ENCODE measurements at regions not wholly inside any gene's neighbourhood (a gene's known extent, or its start where the extent isn't known, plus 50 kb on each side); places are given as distances from the start of the nearest gene placed in this dataset.

DNA sequence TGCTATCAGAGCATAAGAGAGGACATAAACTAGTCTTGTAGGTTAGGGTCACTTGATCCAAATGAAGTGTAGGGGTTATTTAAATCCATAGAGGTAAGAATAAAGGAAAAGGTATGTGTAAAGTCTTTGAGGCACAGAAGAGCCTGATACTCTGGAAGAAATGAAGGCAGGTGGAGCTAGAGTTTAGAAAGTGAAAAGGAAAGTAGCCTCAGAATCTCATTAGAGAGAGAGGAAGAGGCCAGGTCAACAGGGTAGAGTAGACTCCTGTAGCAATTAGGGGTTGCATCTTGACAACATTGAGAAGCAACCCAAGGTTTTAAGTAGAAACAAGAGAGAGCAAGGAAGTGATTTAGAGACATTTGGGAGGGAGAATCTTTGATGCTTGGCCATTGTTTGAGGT, 235.2 kb upstream of the SOX9 start:
- no peak for DNase-seq (ENCODE audit: extremely low read depth in 1 of 11, low read depth in 9 of 11, low spot score in 4 of 11)

DNA sequence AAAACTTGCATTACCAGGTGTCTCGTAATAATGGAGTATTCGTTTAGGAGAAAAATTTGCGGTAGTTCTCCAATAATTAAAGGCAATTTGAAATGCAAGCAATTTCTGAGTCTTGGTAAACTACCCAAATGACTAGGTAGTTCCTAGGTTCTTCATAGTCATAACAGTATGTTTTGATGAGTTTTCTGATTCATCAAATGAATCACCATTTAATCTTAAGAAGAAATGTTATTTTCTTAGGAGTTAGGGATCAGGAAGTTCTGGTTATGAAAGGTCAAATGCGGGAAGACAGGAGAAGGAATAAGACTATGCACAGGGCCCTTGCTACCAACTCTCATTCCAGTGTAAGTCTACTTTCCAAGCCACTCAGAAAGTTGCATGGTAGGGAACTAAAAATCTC, 221.5 kb upstream of the SOX9 start:
- no peak for DNase-seq (ENCODE audit: extremely low read depth in 1 of 11, low read depth in 9 of 11, low spot score in 4 of 11)

DNA sequence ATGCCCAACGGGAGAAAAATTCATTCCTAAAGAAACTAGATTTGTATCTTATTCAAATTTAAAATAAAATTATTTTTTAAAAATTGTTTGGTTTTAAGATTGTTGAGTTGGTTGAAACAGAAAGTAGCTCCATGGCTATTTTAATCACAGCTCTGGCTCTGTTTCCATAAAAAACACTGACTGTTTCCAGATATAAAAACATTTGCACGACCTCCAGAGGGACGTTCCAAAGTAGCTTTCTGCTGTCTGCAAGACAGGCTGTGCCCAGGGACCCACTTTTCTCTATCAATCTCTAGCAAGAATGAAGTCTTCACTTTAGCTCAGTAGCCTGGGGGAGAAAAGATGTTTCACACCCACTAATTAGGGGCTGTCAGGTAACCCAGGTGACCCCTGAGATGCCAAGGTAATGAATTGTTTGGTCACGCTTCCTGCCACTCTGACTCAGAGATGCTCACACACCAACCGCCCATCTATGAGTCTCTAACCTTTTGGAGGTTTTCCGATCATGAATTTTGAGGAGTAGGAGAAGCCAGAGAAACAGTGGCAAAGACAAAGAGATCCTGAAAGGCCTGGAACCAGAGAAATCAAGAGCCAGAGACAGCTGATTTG, 220.1 kb upstream of the SOX9 start:
- no peak for DNase-seq (ENCODE audit: extremely low read depth in 1 of 11, low read depth in 9 of 11, low spot score in 4 of 11)

DNA sequence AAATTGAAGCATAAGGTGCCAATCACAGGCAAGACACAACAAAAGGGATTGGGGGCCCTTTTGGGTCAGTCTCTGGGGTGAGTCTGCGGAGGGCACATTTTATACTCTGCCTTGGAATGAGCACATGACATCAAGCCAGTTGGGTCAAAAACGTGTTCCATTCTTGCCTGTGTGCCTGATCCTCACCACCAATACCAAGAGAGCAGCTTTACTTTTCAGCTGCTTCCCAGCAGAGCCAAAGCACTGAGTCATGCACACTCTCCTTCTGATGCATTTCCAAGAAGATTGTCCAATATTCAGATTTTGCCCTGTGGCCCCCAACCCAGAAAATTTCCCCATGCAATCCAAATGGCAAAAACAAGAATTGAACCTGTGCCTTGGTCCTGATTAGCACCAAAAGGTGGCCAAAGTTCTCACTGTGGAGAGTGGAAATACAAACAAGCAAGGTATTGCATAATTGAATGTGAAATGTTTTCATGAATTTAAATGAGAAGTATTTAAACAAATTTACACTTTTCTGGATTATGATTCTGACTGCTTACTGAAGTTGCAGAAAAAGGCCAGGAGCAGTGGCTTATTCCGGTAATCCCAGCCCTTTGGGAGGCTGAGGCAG, 217.8 kb upstream of the SOX9 start:
- no peak for DNase-seq (ENCODE audit: extremely low read depth in 1 of 11, low read depth in 9 of 11, low spot score in 4 of 11)

DNA sequence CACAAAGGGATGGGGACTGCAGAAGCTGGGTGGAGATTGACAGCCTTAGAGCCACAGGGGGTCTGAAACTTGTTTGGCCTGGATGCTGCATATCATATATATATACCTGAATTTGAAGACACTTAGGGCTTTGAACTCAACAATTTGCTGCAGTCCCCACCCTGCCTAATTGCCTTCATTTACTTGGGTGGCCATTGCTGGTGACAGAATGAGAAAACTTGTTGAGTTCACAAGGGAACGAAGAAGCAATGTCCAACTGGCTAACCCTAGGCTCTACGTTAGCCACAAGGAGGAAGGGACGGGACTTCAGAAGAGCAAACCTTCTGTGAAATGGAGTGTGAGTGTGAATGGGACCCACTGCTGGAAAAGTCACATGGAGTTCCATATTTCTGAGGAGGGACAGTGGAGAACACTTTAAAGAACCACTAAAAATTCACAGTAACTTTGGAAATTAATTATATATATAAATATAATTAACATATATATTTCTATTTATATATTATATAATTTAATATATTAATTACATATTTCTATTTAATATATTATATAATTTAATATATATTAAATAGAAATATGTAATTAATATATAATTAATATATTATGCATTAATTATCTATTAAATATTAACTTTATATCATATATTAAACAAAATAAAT, 215.3 kb upstream of the SOX9 start:
- DNase-seq (ENCODE audit: extremely low read depth in 1 of 11, low read depth in 9 of 11, low spot score in 4 of 11), result no peak

DNA sequence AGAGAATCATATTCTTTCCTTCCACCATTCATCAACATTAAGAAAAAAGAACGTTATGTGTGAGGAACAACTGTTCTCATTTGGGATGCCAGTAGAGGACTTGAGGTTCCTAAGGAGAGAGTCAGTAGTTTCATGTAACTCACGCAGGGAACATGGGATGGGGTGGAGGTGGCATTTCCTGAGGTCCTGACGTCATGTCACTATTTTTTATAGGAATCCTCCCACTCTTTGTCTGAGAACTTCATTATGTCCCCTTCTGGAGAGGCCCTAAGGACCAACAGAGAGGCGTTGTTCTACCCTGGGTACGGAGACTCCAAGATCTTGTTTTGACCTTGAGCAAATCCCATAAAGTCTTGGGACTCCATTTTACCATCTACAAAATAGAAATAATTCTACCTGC, 211.7 kb upstream of the SOX9 start:
- DNase-seq (ENCODE audit: extremely low read depth in 1 of 11, low read depth in 9 of 11, low spot score in 4 of 11), result no peak

DNA sequence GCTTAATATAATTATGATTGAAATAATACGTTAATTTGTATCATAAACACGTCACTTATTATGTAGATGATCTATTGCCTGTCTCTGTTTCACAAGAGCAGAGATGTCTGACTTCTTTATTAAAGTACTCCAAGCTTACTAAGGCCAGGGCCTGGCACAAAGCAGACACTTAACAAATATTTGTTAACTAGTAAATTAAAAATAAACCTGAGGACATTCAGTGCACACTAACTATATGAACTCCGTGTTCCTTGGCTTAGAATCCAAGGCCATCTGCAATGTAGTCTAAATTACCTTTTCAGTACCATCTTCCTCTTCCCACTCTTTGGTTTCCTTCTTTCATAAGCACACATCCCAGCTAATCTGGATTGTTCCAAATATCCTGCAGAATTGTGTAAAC, 210.8 kb upstream of the SOX9 start:
- no peak for DNase-seq (ENCODE audit: extremely low read depth in 1 of 11, low read depth in 9 of 11, low spot score in 4 of 11)

DNA sequence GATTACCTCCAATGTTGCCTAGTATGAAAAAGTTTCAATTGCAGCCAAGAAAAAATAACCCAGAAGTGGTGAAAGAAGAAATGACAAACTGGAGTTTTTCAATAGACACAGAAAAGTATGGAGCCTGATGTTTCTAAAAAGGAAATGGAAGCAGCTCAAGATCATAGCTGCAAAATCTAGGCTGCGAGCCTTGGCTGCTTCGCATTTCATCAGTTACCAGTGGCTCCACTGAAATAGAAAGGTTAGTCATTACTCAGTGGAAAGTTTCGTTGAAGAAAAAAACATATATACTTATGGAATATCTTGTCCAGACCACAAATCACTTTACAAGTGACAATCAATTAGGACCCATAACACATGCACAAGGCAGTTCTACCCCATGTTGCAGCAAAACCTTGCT, 206.8 kb upstream of the SOX9 start:
- no peak for DNase-seq (ENCODE audit: extremely low read depth in 1 of 11, low read depth in 9 of 11, low spot score in 4 of 11)

DNA sequence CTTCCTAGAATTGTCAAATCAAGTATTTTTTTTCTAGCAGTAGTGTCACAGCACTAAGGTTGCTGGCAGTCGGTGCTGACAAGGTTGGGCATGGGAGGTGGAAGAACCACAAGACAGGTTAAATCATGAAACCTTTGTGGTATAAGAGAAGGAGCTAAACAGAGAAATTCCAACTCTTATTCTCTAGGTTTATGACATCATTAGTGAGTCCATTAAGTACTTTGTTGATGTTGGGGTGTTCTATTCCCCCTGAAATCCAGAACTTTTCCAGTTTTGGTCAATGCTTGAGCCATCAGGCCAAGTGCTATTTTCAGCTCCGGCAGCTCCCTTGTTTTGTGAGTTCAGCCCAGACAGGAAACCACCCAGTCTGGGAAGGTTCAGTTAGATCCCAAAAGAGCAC, 206.0 kb upstream of the SOX9 start:
- DNase-seq (ENCODE audit: extremely low read depth in 1 of 11, low read depth in 9 of 11, low spot score in 4 of 11), result no peak

DNA sequence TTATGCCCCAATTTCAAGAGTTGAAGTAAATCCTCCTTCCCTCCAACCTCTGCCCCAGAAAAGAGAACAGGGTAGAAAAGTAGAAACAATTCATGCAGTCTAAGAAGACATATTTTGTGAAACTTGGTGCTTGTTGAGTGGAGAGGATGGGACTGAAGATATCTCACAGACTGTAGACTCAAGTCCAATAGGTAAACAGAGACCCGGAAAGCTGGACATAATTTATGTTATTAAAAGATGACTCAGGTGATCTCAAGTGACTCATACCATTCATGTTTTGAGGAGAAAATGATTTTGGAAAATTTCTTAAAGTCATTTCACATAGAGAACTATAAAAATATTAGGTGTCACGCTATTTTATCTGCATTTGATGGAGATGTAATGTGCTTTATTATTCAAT, 203.1 kb upstream of the SOX9 start:
- no peak for DNase-seq (ENCODE audit: extremely low read depth in 1 of 11, low read depth in 9 of 11, low spot score in 4 of 11)

DNA sequence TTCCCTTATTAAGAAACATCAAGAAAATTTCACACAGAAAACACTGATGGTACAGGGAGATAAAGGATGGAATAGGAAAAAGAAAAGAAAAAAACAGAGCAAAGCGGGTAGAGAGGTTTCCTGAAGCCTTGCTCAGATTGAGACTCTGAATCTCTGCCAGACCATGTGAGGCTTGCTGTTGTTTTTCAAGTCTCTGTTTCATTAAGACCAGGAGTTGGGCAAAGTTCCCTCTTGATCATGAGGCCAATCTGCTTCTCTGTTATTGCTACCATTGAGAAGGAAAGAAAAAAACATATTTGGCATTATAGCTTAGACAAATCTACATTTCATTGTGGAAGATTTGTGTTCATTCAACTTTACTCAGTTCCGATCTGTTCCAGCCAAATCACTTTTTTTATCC, 201.6 kb upstream of the SOX9 start:
- no peak for DNase-seq (ENCODE audit: extremely low read depth in 1 of 11, low read depth in 9 of 11, low spot score in 4 of 11)

DNA sequence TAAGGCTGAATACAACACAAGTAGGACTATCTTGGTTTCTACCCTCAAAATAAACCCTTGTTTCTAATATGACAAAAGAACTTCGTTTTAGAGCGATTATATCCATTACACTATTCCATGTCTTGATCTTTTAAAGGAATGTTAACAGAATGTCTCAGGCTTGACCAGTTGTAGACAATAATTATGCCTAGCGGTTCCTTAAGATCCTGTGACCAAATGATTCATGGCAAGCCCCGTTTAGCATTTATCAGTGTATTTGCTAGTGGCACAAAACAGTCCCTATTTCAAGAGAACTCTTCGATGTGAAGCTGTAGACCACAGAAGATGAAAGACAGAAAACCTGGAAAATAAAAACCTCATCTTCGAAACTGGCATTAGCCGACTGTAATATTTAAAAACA, 200.9 kb upstream of the SOX9 start:
- DNase-seq (ENCODE audit: extremely low read depth in 1 of 11, low read depth in 9 of 11, low spot score in 4 of 11), result no peak

DNA sequence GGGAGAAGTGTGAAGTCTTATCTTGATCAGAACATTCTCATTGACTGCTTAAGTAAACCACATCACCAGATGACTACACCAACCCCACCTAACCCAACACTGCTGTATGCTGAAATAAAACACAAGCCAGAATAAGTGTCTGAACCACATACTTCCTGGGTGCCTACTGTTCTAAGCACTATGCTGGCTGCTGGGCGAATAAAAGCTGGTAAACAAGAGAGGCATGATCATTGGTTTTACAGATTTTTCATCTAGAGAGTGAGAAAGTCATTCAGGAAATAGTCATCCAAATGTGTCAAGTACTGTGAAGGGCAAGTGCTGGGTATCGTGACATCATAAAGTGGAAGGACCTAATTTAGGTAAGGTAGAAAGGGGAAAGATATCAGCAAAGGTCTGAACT, 199.0 kb upstream of the SOX9 start:
- no peak for DNase-seq (ENCODE audit: extremely low read depth in 1 of 11, low read depth in 9 of 11, low spot score in 4 of 11)

DNA sequence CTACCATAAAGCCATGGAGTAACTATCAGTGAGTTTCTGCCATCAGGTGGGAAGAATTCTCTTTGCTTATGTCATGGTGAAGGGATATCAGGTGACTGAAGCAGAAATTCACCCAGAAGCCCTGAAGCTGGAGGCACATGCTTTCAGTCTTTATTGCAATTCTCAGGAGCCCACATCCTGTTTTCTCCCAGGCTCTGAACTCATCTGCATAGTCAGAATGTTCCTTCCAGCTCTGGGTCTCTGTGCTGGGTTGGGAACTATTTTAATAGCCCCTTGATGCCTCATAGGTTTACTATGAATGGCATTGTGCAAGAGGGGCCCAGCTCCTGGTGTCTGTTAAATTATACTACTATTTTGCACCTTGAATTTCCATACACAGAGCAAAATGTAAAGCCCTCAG, 198.4 kb upstream of the SOX9 start:
- DNase-seq (ENCODE audit: extremely low read depth in 1 of 11, low read depth in 9 of 11, low spot score in 4 of 11), result no peak

DNA sequence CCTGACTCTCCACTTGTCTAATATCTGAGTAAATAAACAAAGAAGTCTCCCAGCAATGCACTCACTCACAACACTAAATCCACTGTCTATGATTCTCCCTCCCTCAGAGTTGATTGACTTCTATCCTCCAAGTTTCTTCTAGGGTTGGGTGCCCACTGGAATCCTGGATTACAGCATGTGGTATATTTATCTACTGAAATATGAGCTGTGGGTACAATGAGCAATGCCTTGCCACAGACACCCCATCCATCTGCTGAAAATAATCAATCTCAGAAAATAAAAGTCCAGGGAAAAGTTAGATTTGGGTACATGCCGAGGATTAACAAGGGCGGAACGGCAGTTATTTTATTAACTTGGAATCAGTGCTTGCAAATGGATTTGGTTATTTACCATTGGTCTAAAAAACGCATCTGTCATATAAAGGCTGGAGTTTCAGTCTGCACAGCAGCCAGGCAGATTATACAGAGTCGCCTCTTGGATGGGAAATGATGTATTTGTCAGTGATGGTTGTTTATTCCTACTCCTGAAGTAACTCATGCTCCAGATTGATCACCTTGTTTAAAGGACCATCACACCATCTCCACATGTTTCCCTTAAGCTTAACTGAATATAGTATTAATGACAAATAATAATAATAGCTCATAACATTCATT, 193.9 kb upstream of the SOX9 start:
- peak in 4 of 11 donors; percentile 5 to 15 (median 8) for DNase-seq (ENCODE audit: extremely low read depth in 1 of 11, low read depth in 9 of 11, low spot score in 4 of 11)

DNA sequence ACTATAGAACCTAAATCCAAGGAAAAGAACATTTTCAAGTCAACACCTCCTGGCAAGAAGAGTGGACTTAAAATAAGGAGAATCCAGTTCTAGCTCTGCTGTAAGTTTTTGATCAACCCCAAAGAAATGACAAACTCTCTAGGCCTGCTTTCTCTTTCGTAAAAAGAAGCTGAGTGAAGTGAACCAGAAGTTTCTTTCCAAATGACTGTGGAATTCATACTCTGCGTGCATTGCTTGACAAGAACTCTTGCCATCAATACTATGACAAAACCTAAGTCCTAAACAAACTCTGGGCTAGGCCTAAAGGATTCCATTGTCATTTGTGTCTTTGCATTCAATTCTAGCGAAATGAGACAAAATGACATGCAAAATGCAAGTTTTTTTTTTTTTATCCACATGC, 187.5 kb upstream of the SOX9 start:
- no peak for DNase-seq (ENCODE audit: extremely low read depth in 1 of 11, low read depth in 9 of 11, low spot score in 4 of 11)

DNA sequence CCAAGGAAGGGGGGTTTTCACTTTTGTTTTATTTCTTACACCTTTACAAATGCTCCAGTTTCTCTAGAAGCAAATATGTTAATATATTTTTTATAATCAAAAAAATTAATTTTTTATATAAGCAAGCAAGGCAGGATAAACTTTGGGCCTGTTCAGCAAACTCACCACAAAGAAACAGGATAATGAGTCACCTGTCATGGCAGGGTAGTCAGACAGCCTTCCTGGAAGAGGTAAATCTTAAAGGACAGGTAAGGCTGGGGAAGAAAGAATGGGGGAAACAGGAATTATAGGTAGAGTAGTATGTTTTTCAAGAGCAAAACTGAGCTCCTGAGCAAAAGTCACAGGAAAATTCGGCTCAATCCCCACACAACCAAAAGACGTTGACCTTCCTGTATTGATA, 186.3 kb upstream of the SOX9 start:
- DNase-seq (ENCODE audit: extremely low read depth in 1 of 11, low read depth in 9 of 11, low spot score in 4 of 11), result no peak

DNA sequence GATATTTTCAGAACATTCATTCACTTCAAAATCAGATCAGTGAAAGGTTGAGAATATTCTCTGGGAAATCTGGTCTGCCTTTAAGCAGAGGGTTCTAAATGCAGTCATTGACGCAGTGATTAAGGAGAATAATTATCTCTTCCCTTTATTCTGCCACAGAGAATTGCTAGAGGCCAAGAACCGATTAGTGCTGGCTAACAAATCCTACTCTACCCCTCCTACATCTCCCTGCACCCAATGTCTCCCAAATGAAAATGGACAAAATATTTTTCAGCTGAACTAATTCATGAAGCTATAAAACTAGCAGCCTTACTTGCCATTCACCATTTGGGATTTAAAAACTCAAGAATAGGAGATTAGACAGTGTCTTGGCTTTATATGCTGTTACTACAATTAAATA, 185.5 kb upstream of the SOX9 start:
- no peak for DNase-seq (ENCODE audit: extremely low read depth in 1 of 11, low read depth in 9 of 11, low spot score in 4 of 11)

DNA sequence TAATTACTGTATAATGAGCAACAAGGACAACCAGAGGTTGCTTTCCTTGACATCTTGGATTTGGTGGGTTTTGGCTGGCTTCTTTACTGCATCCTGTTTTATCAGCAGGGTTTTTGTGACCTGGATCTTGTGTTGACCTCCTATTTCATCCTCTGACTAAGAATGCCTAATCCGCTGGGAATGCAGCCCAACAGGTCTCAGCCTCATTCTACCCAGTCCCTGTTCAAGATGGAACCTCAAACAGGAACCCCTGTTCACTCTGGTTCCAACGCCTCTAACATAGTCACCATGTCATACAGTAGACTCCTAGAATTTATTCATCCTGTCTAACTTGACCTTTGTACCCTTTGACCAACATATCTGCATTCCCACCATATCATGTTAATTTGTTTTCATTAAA, 183.8 kb upstream of the SOX9 start:
- DNase-seq (ENCODE audit: extremely low read depth in 1 of 11, low read depth in 9 of 11, low spot score in 4 of 11), result no peak

DNA sequence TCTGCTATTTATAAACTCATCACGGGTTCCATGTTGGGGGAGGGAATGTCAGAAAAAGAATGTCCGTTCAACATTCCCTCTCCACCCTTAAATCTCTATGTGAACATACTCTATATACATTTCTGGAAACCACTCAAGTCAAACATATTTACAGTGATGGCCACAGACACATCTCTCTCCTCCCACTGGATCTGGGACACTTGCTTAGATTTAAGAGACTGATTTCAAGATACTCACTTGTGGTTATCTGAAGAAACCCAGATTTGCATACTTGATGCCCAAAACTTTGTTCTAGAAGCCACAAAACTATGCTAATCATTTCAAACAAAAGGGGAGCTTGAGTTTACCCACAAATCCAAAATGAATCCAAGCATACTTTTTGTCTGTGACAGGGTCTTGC, 182.9 kb upstream of the SOX9 start:
- no peak for DNase-seq (ENCODE audit: extremely low read depth in 1 of 11, low read depth in 9 of 11, low spot score in 4 of 11)

All from renal cortex interstitium (tissue), 11 donors.